ENCODE measurements at regions not wholly inside any gene's neighbourhood (a gene's known extent, or its start where the extent isn't known, plus 50 kb on each side); places are given as distances from the start of the nearest gene placed in this dataset.

DNA sequence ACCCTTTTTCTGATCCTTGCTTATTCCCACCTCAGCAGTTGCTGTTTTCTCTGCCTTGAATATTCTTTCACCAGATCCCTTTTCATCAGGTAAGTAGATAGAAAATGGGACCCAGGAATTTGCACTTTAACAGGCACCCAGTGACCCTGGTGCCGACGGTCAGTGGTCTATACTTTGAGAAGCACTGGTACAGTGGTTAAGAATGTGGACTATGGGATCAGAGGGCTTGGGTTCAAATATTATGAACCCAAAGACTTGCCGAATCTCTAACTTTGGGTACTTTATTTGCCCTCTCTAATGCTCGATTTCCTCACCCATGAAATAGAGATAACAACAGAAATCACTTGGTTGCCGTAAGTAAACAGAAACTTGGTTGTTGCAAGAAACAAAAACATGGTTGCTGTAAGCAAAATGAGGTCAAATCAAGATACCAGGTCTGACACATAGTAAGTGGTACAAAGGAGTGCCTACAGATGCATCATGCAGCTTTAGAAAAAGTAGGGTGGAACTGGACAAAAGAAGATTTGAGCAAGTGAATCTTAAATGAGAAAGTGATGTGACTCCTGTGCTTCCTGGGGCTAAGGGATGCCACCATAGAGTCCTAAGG lies 69.5 kb upstream of the GLS start:
- DNase-seq: no peak

DNA sequence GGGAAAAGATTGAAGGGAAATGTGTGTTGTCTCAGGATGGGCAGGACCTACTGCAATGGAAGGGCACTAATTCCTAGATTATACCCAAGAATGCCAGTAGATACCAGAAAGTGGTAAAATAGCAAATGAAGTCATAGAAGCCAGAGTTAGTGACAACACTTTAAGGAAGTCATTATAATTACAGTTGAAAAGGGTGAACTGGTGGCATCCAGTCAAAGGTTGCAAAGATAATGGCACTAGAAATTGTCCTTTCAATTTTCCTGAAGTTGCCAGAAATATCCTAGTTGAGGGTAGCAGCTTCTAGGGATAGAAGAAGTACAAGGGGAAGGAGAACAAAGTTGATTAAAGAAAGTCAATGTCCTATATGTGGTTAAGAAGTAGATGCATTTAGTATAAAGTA lies 68.8 kb upstream of the GLS start:
- no peak for DNase-seq

DNA sequence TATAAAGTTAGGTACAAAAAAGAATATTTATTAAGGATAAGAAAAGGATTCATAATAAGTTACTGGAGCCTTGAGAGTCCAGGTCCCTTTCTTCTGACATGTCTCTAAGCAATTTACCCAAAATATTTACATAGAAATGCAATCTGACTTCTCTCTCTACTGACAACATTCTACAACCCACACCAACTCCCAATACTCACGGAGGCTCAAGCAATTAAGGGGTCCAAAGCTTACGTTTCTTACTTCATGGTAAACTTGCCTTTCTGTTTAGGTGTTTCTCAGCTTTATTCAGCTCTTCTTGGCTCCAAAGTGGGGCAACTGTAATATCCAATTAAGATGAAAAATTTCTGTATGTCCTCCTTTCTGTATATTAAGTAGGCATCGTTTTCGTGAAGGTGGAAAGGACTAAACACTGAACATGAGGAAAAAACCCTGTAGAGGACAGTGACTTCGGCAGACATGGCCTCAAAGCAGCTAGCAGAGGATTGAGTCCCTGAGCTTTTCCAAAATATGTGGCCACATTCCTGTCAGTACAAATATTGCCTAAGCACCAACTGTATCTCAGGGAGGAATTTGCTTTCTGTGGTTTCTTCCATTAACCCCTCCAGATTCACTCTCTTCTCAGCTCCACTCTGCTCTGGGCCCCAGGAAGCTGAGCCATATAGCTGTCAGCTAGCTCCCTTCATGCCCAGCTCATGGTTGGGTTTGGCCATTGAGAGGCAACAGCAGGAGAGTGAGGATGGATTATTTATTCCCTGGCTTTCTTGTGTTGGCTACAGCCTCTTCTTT lies 67.9 kb upstream of the GLS start:
- DNase-seq: no peak

DNA sequence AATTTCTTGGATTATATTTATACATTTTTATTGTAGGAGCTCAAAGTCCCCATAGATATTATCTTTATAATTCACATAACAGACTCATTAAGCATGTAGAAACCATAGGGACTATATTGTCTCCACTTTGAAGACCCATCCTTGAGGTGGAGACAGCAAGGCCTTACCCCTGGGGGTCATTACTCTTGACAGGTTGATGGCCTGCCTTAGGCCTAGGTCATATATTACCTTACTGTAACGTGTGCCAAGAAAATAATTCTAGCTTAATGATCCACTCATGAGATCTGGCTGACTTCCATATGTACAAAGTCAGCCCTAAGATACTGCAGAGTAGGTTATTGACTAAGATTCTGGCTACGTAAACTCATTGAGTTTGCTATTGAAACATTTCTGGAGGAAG lies 65.4 kb upstream of the GLS start:
- DNase-seq: no peak

DNA sequence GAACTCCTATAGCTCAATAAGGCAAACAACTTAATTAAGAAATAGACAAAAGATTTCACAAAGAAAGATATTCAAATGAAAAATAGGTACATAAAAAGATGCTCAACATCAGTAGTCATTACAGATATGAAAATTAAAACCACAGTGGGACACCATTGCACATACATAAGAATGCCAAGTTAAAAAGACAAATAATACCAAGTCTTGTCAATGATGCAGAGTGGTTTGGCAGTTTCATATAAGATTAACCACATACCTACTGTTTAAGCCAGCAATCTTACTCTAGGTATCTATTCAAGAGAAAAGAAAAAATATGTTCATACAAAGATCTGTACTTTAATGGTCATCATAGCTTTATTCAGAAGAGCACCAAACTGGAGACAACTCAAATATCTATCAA lies 63.5 kb upstream of the GLS start:
- DNase-seq: no peak

DNA sequence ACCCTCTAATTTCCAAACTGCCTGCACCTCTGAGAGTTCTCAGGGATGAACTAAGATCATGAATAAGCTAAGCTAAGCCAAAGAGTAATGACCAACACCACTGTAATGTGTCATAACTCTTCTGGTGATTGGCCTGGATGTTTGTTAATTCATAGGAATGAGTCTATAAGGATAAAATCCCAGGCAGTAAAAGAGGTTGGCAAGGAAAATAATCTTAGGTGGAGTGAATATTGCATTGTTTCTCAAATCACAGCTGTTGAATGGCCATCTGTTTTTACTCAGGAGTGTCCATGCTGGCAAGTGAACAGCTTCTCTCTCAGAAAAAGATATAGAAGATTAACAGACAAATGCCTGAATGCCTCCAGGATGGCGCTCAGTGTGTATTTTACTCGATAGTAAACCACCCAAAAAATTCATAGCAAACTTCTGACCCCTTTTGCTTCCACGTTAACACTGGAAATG lies 60.8 kb upstream of the GLS start:
- peak; percentile 60 to 81 for DNase-seq

DNA sequence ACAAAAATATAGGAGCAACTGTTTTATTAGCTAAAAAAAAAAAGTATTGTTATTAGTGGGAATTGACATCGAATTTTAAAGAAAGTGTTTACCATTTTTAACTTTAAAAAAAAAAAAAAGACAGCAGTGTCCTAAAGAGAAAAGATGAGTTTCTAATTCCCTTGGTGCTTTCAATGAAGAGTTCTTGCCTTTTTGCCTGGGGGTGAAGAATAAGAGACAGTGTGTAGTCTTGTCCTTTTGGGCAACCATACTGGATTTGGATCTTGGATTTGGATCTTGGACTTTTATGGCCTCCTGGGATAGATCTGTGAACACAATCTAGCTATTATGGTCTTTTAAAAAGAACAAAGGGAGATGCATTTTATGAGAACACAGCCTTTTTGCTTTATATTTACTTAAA lies 60.2 kb upstream of the GLS start:
- DNase-seq: no peak

DNA sequence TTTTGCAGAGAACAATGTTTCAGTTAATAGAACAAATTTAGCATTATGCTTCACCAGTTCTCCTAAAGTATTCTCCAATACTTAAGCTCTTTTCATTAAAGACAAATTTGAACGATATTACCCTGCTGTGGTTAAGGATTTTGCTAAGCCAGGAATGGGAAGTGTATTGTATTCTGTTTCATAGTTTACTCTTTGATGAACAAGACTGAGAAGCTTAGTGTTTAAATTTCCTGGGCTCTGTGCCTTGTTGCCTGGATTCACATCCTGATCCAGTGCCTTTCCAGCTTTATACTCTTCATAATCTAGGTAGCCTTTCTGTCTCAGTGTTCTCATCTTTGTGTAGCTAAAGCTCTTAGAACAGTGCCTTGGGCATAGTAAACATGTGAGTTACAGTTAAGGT lies 58.6 kb upstream of the GLS start:
- DNase-seq: no peak

DNA sequence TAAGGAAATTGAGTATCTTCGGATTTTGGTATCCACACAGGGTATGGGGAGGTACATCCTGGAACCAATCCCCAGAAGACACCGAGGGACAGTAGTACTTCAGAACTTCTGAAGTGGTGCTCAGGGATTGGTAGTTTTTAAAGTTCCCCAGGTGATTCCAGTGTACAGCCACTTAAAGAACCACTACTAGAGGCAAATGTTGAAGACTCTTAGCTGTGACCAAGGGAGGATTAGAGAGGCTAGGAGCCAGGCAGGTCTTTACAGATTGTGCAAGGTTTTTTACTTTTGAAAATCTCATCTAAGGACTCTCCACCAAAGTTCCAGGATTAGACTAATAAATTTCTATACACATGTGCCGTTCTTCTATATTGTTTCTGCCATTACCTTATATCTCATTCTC lies 52.9 kb upstream of the GLS start:
- DNase-seq: no peak

DNA sequence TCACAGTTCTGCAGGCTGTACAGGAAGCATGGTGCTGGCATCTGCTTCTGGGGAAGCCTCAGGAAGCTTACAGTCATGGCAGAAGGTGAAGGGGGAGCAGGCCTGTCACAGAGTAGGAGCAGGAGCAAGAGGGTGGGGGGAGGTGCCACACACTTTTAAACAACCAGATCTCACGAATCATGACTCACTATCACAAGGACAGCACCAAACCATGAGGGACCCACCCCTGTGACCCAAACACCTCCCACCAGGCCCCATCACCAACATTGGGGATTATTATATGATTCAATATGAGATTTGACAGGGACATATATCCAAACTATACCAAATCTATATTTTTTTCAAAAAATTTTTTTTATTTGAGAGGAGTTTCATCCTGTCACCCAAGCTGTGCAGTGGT lies 51.0 kb upstream of the GLS start:
- DNase-seq: no peak

Measured in NCI-H524 (cell line).